Fibroblast of peridontal ligament (primary cell): ENCODE measurements at regions not wholly inside any gene's neighbourhood (a gene's known extent, or its start where the extent isn't known, plus 50 kb on each side); places are given as distances from the start of the nearest gene placed in this dataset.
A peak's percentile ranks its signal among the peaks of the same experiment; 100 is the strongest.
"Not testable (repeated sequence)": the region's sequence is repeated elsewhere in the genome, so short reads cannot be mapped to it uniquely, and the experiment has no call there.

Experiments
- DNase-seq: peaks from one replicate; pipeline ENCODE4 v3.0.0-alpha.2; 2010; ENCODE audit errors: extremely low read depth

DNA sequence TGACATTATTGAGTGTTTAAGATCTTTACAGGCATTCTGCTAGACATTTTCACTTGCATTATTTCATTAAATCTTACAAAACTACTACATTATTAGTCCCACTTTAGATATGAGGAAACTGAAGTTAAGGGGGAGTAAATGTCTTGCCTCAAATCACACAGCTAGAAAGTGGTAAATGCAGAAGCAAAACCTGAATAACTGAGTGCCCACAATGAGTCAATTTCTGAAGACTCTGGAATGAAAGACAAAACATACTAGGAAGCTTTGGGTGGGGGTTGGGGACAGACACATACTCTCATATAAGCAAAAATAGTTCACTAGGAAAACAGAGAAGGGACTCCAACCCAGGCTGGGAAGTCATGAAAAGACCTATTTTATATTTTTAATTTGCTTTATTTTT lies 214.4 kb upstream of the LRATD1 start:
- DNase-seq: peak; percentile 16

DNA sequence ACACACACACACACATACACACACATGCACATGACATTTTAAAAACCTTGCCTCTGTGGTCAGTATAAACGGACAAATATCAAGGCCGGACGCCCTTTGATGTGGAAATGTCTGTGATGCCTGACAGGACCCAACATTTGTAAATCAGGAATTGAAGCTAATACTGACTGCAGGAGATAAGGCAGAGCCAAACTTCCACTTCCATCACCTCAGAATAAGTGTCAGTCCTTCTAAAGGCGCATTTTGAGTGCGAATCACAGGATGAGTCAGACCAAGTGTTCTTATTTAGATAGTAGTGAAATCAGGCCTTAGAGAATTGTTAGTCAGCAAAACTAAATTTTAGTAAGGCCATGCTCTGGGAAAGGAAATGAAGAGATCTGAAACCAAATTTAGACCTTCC lies 211.7 kb upstream of the LRATD1 start:
- peak; percentile 52 for DNase-seq

DNA sequence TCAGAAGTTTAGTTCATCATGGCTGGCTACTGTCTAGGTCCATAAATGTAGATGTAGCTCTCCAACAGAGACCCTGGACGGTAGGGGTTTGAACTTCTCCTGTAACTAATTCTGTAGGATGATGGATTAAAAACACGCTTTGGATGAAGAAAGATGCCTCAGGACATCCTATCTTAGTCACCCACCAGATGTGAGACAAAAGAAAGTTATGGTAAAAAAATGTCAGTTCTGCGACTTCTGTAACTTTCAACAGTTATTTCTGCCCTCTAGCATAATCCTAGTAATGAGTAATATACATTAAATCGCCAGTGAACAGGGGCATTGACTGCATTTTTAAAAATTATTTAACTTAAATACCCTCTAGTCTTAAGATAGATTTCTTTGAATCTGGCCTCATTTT lies 210.1 kb upstream of the LRATD1 start:
- DNase-seq: no peak

DNA sequence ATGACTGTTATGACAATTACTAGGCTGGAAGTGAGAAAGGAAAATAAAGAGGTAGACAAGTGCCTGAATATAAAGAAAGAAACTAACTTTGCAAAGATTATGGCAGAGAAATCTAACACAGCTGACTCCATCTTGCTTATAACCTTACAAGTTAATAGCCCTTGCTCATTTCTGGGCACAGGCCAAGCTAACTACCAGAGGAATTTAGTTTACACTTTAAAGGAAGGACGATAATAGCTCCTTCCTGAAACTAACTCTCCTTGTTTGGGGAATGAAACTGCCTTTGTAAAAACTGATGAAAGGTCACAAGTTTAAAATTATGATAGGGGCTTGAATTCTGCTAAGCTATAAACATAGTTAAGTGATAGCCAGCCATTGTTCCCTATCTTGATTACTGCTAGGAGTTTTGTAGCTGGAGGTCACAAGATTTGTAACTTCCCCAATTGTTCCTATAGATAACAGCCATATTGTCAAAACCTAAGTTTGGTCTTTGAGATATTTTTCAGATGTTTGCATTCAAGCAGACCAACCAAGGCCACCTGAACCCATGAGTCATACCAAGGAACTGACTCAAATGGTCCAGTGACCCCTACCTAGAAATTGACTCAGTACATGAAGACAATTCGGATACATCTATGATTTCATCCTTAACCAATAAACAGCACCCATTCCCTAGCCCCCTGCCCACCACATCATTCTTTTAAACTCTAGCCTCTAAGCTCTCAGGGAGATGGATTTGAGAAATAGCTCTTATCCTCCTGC lies 209.2 kb upstream of the LRATD1 start:
- DNase-seq: peak; percentile 15

DNA sequence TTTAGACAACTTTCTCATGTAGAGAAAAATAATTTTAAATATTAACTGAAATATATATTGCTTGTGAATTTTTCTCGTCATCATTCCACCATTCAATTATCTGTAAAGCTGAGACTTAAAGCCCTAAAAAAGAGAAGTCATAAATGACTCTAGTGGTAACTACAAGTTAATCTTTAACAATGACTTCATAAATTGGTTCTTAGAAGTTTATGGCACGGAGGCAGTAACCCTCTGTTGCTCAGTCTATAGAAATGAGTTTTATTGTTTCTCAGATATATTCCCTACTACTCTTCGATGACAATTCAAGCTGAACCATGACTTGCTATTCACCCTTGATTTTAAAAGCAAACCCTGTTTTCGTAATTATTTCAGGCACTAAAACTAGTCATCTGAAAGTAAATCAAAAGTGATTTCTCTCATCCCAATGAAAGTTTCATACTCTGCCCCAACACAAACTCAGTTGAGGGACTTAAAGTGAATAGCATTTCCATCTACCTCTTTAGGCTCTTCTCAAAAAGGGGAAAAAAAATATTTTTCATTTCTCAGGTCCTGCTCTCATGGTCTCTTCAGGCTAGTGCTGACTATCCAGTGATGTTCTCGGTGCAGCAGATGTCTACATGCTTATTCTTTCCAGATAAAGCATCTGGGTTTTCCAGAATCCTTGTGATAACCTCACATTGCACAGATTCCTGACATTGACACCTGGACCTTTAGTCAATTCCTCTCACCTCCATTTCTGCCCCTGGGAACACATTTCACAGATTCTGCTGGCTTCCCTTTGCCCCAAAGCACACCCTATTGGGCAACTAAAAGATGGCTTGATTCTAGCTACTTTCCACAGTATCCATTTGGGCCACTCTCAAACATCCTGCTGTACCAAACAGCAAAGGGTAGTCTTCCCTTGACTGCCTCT lies 207.8 kb upstream of the LRATD1 start:
- DNase-seq: no peak

DNA sequence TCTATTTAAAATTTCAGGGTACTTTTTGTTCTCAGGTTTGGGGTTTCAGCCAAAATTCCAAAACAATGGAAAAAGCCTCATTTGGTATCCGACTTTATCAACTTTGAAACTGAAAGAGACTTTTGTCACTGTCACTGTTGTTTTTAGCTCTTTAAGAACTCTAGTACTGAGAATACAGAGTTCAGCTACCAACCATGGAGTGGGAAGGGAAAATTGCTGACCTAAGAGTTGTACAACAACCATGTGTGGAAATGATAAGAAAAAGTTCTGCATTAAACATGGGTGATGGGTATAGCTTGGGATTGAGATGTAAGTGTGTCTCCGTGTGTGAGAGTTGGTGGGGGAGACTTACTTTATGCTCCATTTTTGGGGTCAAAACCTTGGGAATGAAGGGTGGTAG lies 206.6 kb upstream of the LRATD1 start:
- DNase-seq: no peak

DNA sequence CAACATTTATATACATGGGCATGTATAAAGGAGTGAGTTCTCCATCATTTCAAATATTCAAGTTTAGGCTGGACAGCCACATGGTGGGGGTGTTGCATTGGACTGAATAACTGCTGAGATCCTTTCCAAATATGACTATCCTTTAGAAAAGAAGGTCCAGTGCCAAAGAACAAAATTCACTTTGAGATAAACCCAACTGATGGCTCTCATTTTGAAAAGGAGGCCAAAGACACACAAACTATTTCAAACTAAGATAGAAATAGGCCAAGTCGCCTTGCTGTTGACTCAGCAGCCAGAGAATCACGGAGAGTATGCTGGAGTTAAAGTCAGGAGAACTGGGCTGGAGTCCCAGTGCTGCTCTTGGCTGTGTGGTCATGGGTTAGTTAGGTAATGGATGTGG lies 204.5 kb upstream of the LRATD1 start:
- DNase-seq: peak; percentile 94

DNA sequence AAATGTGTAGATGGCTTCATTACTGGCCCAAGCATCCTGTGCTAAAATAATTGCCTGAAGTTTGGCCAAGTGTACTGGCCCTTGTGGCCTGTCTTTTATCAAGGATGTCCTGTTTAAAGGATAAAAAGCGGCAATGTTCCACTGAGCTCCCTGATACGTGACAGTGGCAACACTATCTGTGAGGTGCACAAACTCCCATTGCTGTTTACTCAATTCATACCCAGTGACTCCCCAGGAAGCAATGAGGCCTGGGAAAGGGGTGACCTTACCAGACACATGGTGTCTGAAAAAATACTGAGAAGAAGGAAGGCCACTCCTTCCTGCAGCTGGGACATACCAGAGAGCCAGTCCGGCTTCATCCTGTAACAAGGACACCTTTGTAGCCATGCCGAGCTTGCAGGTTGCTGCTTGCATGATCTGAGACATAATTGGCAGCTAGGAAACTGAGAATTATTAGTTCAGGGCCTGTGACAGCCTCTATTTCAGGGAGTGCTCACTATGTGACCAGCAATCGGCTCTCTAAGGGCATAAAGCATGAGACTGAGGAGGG lies 198.5 kb upstream of the LRATD1 start:
- DNase-seq: no peak

DNA sequence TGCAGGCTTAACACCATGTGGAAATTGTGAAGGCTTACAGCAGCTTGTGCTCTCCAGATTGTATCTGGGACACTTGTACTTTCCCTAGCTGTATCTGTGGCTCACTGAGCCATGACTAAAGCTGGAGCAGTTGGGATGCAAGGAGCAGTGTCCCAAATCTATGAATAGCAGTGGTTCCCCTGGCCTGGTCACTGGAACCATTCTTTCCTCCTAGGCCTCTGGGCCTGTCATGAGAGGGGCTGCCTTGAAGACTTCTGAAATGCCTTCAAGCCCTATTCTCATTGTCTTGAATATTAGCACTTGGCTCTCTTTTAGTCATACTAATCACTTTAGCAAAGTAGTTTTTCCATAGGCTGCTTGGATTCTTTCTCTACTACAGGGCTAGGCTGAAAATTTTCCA lies 186.8 kb upstream of the LRATD1 start:
- DNase-seq: no peak

DNA sequence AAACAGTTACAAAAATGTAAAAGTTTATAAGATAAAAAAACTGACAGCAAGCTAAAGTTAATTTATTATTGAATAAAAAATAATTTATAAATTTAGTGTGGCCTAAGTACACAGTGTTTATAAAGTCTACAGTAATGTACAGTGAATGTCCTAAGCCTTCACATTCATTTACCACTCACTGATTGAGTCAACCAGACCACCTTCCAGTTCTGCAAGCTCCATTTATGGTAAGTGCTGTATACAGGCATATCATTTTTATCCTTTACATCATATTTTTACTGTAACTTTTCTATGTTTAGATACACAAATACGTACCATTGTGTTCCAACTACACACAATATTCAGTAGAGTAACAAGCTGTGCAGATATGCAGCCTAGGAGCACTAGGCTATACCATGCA lies 184.2 kb upstream of the LRATD1 start:
- no peak for DNase-seq

DNA sequence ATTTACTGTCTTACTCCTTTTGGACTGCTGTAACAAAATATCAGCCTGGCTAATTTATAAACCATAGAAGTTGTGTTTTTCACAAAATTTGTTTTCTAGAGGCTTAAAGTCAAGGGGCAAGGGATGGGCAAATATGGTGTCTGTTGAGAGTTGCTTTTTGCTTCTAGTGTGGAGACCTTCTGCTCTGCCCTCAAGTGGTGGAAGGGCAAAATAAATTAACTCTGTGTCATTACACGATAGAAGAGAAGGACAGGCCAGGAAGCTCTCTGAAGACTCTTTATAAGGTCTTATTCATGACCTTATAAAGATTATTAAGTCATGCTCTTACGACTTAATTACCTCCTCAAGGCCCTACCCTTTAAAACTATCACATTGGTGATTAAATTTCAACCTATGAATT lies 181.2 kb upstream of the LRATD1 start:
- DNase-seq: no peak

DNA sequence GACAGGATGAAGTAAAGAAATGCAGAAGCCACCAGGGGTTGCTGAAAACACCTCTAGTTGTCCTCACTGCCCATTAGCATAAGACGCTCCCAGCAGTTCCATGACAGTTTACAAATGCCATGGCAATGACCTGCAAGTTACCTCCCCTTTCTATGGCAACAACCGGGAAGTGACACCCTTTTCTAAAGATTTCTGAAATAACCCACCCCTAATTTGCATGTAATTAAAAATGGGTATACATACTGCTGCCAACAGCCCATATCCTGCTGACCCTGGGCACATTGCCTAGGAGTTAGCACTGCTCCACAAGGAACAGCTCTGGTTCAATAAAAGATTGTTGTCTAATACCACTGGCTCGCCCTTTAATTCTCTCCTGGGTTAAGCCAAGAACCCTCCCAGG lies 178.3 kb upstream of the LRATD1 start:
- no peak for DNase-seq

DNA sequence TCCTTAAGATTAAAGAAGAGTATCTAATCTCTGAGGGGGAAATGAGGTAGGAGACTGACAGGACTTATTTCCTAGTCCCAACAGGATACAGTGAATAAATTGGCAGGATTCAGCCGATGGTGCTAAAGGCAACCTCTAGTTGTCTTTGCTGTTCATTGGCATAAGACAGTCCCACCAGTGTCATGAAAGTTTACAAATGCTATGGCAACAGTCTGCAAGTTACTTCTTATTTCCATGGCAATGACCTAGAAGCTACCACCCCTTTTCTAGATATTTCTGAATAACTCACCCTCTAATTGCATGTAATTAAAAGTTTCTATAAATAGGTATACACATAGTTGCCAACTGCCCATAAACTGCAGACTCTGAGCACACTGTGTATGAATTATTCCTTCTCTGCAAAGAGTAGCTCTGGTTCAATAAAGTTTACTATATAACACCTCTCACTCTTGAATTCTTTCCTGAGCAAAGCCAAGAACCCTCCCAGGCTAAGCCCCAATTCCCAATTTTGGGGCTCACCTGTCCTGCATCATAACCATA lies 172.7 kb upstream of the LRATD1 start:
- no peak for DNase-seq

DNA sequence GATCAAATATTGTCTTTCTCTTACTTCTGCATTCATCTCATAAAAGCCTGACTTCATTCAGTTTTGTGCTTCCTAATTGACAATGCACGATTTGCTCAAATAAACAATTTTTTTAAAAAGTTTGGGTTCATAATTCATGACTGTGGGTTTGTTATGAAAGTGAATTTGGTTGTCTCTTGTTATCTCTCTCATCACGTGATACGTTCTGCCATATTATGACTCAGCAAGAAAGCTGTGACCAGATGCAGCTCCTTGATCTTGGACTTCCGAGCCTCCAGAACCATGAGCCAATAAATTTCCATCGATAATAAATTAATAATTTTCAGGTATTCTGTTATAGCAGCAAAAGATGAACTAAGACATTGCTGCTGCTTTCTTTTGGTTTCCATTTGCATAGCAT lies 156.5 kb upstream of the LRATD1 start:
- no peak for DNase-seq

DNA sequence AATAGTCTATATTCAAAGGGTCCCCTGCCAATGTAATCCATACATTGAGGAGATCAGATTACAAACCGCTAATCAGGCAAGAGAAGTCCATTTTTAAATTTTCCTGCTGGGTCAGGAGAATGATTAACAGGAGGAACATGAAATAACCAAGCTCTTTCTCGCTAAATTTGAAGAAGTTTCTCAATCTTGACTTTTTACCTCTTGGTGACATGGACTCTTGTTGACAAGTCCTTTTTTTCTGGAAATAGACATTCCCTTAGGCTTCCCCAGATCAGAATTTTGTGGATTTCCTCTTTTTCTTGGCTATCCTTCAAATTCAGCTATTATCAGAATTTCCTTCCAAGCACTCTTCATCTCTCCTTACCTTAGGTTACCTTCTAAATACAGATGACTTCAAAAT lies 153.0 kb upstream of the LRATD1 start:
- DNase-seq: no peak

DNA sequence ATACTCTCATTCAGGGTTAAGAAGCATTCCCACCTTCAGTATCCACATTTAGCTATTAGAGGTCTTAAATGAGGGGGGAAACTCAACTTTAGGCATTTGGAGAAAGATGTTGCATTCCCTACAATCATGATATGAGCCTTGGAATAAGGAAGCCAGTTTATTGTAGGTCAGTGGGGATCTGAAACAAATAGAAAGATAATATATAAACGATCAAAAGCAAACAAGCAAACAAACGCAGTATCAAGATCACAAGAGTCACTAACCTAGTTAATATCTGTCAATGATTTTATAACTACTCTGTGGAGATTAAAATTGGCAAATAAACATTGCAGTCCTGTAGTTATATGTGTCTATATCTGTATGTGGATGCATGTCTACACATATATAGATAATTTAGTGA lies 152.4 kb upstream of the LRATD1 start:
- DNase-seq: no peak

DNA sequence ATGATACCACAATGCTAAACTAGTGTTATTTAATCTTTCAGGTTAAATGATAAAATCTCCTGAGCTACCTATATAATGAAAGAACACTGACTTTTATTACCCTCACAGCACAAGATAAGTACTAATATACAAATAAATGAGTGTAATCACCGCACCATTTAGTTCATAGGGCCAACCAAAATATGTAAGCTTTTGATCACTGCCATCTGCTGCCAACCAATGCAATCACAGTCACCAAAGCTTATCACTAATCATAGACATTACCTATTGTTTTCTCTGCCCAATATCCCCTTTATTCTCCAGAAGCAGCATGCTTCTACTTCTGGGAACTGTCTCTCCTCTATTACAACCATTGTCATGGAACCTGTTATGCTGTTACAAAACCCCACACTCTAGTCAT lies 151.6 kb upstream of the LRATD1 start:
- no peak for DNase-seq

DNA sequence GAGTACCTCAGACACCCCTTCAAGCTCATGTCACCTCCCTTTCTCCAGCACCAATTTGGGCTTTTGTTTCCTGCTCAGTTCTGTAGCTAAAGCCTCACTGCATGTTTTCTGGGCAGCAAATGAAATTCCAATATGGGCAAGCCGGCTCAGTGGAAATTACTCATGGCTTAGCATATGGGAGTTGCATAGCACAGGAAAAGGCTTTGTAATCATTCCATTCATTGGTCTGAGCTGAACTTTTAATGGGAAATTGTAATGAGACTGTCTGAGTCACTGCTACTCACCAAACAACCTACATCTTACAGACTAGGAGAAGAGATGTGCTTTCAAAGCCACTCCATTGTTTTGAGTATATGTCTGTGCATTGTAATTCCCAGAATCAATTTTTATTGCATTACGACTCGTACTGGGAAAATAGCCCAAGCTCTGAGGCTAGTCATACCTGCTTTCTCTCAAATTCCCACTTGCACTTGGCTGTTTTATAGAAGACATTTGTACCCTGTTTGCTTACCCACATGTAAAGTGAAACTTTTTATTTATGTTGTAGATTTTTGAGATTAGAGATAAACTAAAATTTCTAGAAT lies 139.5 kb upstream of the LRATD1 start:
- peak; percentile 93 for DNase-seq

DNA sequence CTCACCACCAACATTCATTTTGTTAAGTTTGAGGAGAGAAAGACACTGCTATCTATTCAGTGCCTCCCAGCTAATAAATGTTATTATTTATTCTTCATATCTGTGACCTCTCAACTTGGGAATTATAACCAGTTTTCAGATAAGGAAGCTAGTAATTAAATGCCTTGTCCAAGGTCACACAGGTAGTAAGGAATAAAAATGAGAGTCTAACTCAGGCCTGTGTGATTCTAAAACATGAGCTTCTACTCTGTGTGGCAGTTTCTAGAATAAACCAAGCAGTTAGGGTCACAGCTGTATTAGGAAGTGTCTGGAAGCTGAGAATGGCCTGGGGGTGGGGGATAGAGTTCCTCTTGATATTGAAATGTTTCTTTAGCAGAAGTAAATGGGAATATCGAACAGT lies 137.8 kb upstream of the LRATD1 start:
- DNase-seq: no peak

DNA sequence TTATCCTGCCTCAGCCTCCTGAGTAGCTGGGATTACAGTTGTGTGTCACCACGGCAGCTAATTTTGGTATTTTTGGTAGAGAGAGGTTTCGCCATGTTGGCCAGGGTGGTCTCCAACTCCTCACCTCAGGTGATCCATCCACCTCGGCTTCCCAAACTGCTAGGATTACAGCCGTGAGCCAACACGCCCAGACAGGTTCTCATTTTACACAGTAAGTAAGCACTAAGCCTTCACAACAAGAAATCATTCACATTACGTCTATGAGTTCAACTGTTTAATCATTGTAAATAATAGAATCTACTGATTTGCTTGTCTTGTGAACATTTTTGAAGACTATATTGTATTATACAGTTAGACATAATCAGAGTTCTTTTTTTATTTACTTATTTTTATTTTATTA lies 131.5 kb upstream of the LRATD1 start:
- no peak for DNase-seq

DNA sequence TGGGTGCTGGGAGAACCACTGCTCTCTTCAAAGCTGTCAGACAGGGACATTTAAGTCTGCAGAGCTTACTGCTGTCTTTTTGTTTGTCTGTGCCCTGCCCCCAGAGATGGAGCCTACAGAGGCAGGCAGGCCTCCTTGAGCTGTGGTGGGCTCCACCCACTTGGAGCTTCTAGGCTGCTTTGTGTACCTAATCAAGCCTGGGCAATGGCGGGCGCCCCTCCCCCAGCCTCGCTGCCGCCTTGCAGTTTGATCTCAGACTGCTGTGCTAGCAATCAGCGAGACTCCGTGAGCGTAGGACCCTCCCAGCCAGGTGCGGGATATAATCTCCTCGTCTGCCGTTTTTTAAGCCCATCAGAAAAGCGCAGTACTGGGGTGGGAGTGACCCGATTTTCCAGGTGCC lies 125.6 kb upstream of the LRATD1 start:
- not testable (repeated sequence) for DNase-seq

DNA sequence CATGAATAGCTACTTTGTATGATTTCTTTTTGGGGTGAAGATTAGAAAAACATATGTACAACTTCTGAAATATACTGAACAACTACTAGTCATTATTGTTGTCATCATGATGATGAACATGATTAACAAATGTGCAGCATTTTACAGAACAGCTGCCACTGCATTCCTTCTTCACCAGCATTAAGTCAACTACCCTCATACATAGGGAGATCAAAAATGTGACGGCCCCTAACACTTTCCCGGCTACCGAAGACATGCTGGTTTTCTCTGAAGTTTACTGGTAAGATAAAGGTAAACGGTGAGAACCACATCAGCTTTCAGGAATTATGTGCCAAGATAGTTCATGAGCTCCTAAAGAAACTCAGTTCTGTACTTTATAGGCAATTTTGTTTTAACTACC lies 121.0 kb upstream of the LRATD1 start:
- no peak for DNase-seq
